A549 (cell line): ENCODE measurements at regions not wholly inside any gene's neighbourhood (a gene's known extent, or its start where the extent isn't known, plus 50 kb on each side); places are given as distances from the start of the nearest gene placed in this dataset.

ENCODE experiments used
- CHD4 ChIP-seq: fragments of 200-600 bp; sonication (generic); IDR thresholded peaks from 2 replicates; pipeline ENCODE4 v1.6.1; 2016; ENCODE audit warnings: antibody characterized with exemption, mild to moderate bottlenecking, borderline replicate concordance
- CTCF ChIP-seq: fragments of >200 bp; sonication (Bioruptor Twin); formaldehyde crosslinking; IDR thresholded peaks from 3 replicates; pipeline ENCODE4 v1.5.1; 2016
- MAFK ChIP-seq: fragments of 450-650 bp; IDR thresholded peaks from 2 replicates; pipeline ENCODE4 v1.6.1; 2014; ENCODE audit not compliant: partially characterized antibody
- MAZ ChIP-seq: fragments of 150-350 bp; IDR thresholded peaks from 2 replicates; pipeline ENCODE4 v1.6.1; 2014; ENCODE audit warnings: antibody characterized with exemption, low read depth, low read length, borderline replicate concordance
- USF2 ChIP-seq: fragments of 450-650 bp; IDR thresholded peaks from 2 replicates; pipeline ENCODE4 v1.6.1; 2014; ENCODE audit warnings: antibody characterized with exemption

GRCh38 chr5:5899716-5900115, 477.2 kb downstream of the ICE1 start:
- TF ChIP-seq CTCF (no peak), CHD4 (no peak), USF2 (no peak), MAZ (no peak), MAFK (no peak)
